ENCODE measurements at regions not wholly inside any gene's neighbourhood (a gene's known extent, or its start where the extent isn't known, plus 50 kb on each side); places are given as distances from the start of the nearest gene placed in this dataset.
A peak's percentile ranks its signal among the peaks of the same experiment; 100 is the strongest.
"Not testable (repeated sequence)": the region's sequence is repeated elsewhere in the genome, so short reads cannot be mapped to it uniquely, and the experiment has no call there.

- DNase-seq, result no peak
- Mint-ChIP-seq H3K4me3 (no peak overlapping the region), H3K27me3 (peaks cover 0 to 4% (median 0%) of the 10 kb centered on the region in 3 donors), H3K27ac (no peak overlapping the region), H3K36me3 (no peaks in the 10 kb centered on the region), H3K9me3 (peaks cover 0 to 5% (median 0%) of the 10 kb centered on the region in 7 donors), H3K4me1 (no peaks in the 10 kb centered on the region)
- ATAC-seq (ENCODE audit: low read depth in 2 of 2), result no peak
These were observed 79.9 kb upstream of the MITF start for GRCh38 chr3:69659180-69659910.

- no peak overlapping the region for H3K27ac Mint-ChIP-seq
These were observed 80.6 kb upstream of the MITF start for GRCh38 chr3:69658514-69659140.

DNA sequence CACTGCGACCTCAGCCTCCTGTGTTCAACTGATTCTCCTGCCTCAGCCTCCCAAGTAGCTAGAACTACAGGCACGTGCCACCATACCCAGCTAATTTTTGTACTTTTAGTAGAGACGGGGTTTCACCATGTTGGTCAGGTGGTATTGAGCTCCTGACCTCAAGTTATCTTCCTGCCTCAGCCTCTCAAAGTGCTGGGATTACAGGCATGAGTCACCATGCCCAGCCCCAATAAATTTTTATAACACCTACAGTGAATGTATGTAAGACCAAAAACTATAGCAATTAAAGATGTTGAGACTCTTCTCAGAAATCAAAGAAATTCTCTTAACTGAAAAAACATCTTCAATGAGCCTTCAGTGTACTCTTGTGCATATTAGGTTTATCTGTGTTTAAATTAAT is 82.2 kb upstream of the MITF start:
- not testable (repeated sequence) for DNase-seq; ATAC-seq (ENCODE audit: low read depth in 2 of 2); H3K4me3 Mint-ChIP-seq; H3K36me3 Mint-ChIP-seq; H3K4me1 Mint-ChIP-seq; H3K27me3 Mint-ChIP-seq; H3K27ac Mint-ChIP-seq; H3K9me3 Mint-ChIP-seq

More at GRCh38 chr3:69658514-69659140, 80.6 kb upstream of the MITF start:
- Mint-ChIP-seq H3K9me3 (peaks cover 0 to 5% (median 0%) of the 10 kb centered on the region in 7 donors), H3K4me3 (peak overlapping the region in 1 of 8 donors; percentile 52), H3K27me3 (peaks cover 0 to 4% (median 0%) of the 10 kb centered on the region in 3 donors), H3K36me3 (no peaks in the 10 kb centered on the region), H3K4me1 (no peaks in the 10 kb centered on the region)
- no peak for ATAC-seq (ENCODE audit: low read depth in 2 of 2)
- DNase-seq, result no peak

GRCh38 chr3:69651765-69652164 is 87.5 kb upstream of the MITF start:
- DNase-seq (no peak), ATAC-seq (ENCODE audit: low read depth in 2 of 2) (no peak)
- Mint-ChIP-seq H3K36me3 (no peaks in the 10 kb centered on the region), H3K4me1 (no peaks in the 10 kb centered on the region), H3K27me3 (no peaks in the 10 kb centered on the region), H3K4me3 (no peak overlapping the region), H3K9me3 (no peaks in the 10 kb centered on the region), H3K27ac (no peak overlapping the region)

- Mint-ChIP-seq H3K9me3 (no peaks in the 10 kb centered on the region), H3K36me3 (no peaks in the 10 kb centered on the region), H3K4me3 (no peak overlapping the region), H3K4me1 (no peaks in the 10 kb centered on the region), H3K27ac (no peak overlapping the region), H3K27me3 (no peaks in the 10 kb centered on the region)
- no peak for DNase-seq
- ATAC-seq (ENCODE audit: low read depth in 2 of 2), result no peak
These were observed 89.2 kb upstream of the MITF start for GRCh38 chr3:69650066-69650419.

DNA sequence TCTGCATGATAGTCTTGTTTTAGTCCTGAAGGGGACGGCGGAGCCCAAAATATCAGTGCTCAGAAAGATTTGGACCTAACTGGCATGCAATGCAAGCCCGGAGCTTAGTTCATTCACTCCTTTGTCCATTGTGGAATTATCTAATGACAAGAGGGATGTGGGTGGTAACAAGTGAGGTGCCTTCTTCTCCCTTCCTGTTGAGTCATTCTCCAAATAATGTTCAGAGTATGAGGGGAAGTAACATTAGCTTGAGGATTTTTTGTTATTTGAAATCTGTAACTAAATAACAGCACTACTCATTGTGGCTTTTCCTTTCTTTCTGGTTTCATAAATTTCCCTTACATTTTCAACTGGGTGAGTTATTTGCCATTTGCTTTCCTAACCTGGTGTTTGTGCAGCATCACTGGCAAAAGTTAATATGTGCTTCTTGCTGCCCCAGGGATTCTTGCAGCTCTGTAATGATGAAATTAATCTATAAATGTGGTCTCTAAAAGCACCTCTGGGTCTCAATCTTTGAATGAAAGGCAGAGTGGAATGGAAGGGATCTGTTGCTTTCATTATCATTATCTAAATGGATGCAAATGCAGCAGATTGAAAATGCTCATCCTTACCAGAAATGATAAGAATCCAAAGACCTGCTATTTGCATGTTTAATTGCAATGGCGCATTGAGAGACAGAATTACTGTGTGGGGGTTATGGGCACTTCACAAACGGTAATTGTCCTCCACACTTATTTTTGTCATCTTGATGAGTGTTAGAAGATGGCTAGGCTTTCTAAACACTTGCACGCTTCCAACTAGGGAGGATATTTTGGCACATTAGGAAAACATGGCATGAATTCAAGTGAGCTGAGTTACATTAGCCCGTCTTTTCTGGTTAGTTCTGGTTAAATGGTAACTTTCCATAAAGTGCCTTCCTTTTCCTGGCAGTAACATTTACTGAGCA is 89.9 kb upstream of the MITF start:
- H3K27ac Mint-ChIP-seq, result no peak overlapping the region
- no peak overlapping the region for H3K4me3 Mint-ChIP-seq
- no peaks in the 10 kb centered on the region for H3K27me3 Mint-ChIP-seq
- no peak for ATAC-seq (ENCODE audit: low read depth in 2 of 2)
- no peaks in the 10 kb centered on the region for H3K36me3 Mint-ChIP-seq
- H3K9me3 Mint-ChIP-seq, result no peaks in the 10 kb centered on the region
- no peak for DNase-seq
- no peaks in the 10 kb centered on the region for H3K4me1 Mint-ChIP-seq

GRCh38 chr3:69648126-69648525 is 91.1 kb upstream of the MITF start:
- no peaks in the 10 kb centered on the region for H3K9me3 Mint-ChIP-seq
- no peaks in the 10 kb centered on the region for H3K27me3 Mint-ChIP-seq
- H3K27ac Mint-ChIP-seq, result no peak overlapping the region
- H3K4me3 Mint-ChIP-seq, result no peak overlapping the region
- ATAC-seq (ENCODE audit: low read depth in 2 of 2) (no peak), DNase-seq (no peak)
- no peaks in the 10 kb centered on the region for H3K4me1 Mint-ChIP-seq
- H3K36me3 Mint-ChIP-seq, result no peaks in the 10 kb centered on the region

DNA sequence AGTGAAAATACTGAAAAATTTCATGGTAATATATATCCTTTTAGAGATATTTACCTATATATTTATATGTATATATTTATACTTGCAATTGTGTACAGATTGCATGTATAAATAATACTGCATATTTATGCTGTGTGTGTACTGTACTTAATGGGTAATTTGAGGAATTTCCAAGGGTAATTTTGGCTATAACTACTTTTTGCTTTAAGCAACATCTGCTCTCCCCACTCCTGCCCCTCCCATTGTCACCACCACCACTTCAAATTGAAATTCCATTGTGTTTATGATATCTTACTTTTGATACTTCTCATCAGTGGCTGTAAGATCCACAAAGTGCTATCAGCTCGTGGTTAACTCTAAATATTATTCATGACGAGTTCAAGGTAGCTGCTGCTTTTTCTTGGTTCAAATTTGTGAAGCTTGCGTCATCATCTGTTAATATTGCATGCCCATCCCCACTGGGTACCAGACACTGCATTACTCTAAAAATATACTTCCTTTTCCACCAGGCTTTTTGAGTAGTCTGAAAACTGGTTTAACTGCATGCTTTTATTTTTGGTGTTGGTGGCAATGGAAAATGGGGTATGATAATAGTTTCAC is 91.7 kb upstream of the MITF start:
- Mint-ChIP-seq H3K36me3 (no peaks in the 10 kb centered on the region), H3K9me3 (no peaks in the 10 kb centered on the region), H3K27ac (no peak overlapping the region), H3K4me3 (no peak overlapping the region), H3K27me3 (no peaks in the 10 kb centered on the region), H3K4me1 (no peaks in the 10 kb centered on the region)
- DNase-seq (no peak), ATAC-seq (ENCODE audit: low read depth in 2 of 2) (no peak)

- Mint-ChIP-seq H3K9me3 (no peaks in the 10 kb centered on the region), H3K27me3 (no peaks in the 10 kb centered on the region), H3K27ac (no peak overlapping the region), H3K4me3 (no peak overlapping the region), H3K4me1 (no peaks in the 10 kb centered on the region), H3K36me3 (no peaks in the 10 kb centered on the region)
- DNase-seq (no peak), ATAC-seq (ENCODE audit: low read depth in 2 of 2) (no peak)
These were observed 92.2 kb upstream of the MITF start for GRCh38 chr3:69647081-69647480.

DNA sequence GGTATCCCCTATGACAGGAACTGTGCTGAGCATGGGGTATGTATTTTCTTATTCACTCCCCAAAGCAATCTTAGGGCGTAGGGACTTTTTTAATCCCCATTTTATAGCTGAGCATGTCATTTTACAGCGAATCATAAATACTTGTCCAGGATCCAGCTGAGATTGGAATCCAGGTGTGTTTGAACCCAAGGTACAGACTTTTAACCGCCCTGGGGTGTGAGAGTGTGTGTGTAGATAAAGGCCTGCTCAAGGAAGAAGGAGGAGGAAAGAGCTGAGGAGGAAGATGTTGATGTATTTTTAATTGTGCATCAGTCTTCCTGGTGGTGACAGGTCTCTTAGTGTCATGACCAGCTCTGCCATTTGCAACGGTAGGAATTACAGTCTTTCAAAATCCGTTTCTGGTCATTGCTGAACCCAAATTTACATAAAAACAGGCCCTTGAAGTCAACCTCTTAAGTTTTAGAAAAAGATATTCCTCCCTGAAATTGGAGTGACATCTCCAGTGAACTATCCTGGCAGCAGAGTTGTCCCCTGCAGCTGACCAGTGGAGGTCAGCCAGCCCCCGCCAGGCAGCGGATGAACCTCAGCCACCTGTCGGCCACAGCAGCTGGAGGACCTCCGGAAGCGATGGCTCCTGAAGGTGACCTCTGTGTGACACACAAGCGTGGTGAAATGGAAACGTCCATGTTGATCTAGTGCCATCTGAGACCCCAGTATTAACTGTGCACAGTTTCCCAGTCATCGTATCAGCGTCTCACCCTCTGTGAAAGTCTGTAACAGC is 92.8 kb upstream of the MITF start:
- no peak overlapping the region for H3K27ac Mint-ChIP-seq
- no peaks in the 10 kb centered on the region for H3K36me3 Mint-ChIP-seq
- no peaks in the 10 kb centered on the region for H3K4me1 Mint-ChIP-seq
- H3K4me3 Mint-ChIP-seq, result no peak overlapping the region
- no peak for DNase-seq
- ATAC-seq (ENCODE audit: low read depth in 2 of 2), result no peak
- no peaks in the 10 kb centered on the region for H3K27me3 Mint-ChIP-seq
- H3K9me3 Mint-ChIP-seq, result peaks cover 0 to 2% (median 0%) of the 10 kb centered on the region in 7 donors

DNA sequence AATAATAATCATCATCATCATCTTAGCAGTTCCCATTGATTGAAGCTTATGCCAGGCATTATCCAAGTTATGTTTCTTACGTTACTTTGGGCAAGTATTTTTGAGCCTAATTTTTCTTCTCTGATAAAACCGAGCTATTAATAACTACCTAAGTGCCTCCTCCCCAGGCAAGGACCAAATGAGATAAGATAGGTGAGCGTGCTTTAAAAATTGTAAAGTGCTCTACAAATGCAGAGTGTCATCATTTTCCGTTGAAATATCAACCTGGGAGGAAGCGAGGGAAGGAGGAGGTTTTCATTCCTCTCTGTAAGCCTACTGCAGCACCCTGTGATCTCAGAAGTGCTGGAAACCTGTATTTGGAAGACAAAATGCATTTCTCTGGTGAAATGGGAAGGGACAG is 96.7 kb upstream of the MITF start:
- Mint-ChIP-seq H3K9me3 (peaks cover 0 to 7% (median 3%) of the 10 kb centered on the region in 7 donors), H3K4me3 (no peak overlapping the region), H3K4me1 (no peaks in the 10 kb centered on the region), H3K27ac (no peak overlapping the region), H3K36me3 (no peaks in the 10 kb centered on the region), H3K27me3 (peaks cover 0 to 17% (median 5%) of the 10 kb centered on the region in 3 donors)
- ATAC-seq (ENCODE audit: low read depth in 2 of 2) (no peak), DNase-seq (no peak)

- Mint-ChIP-seq H3K4me3 (no peak overlapping the region), H3K9me3 (peaks cover 0 to 9% (median 6%) of the 10 kb centered on the region in 7 donors), H3K4me1 (no peaks in the 10 kb centered on the region), H3K27me3 (peaks cover 4 to 28% (median 12%) of the 10 kb centered on the region in 3 donors), H3K27ac (no peak overlapping the region), H3K36me3 (no peaks in the 10 kb centered on the region)
- no peak for DNase-seq
- no peak for ATAC-seq (ENCODE audit: low read depth in 2 of 2)
These were observed 99.4 kb upstream of the MITF start for GRCh38 chr3:69639851-69640250.

DNA sequence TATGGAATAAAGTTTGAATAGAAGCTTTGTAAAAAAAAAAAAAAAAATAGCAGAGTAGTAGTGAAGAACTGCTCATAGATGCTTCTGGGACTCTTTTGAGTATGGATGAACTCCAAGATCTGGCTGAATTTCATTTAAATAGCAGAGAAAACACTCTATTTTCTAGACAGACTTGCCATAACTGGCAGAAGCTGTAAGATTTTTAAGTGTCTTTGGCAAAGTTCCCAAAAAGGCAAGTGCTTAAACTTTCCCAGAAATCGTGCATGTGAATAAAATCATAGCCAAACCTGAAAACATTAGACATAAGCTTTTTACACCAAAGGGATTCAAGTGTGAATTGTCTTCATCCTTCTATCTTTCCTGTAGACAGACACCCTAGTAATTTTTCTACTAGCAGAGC is 110.3 kb upstream of the MITF start:
- Mint-ChIP-seq H3K27ac (no peak overlapping the region), H3K27me3 (no peaks in the 10 kb centered on the region), H3K36me3 (peaks cover 0 to 6% of the 10 kb centered on the region in 2 donors), H3K4me1 (no peaks in the 10 kb centered on the region), H3K9me3 (peaks cover 7 to 47% (median 20%) of the 10 kb centered on the region in 7 donors), H3K4me3 (no peak overlapping the region)
- DNase-seq (no peak), ATAC-seq (ENCODE audit: low read depth in 2 of 2) (no peak)
